Fibroblast of peridontal ligament (primary cell): ENCODE measurements at regions not wholly inside any gene's neighbourhood (a gene's known extent, or its start where the extent isn't known, plus 50 kb on each side); places are given as distances from the start of the nearest gene placed in this dataset.
"Not testable (repeated sequence)": the region's sequence is repeated elsewhere in the genome, so short reads cannot be mapped to it uniquely, and the experiment has no call there.

Source experiments
- DNase-seq: peaks from one replicate; pipeline ENCODE4 v3.0.0-alpha.2; 2010; ENCODE audit errors: extremely low read depth

DNA sequence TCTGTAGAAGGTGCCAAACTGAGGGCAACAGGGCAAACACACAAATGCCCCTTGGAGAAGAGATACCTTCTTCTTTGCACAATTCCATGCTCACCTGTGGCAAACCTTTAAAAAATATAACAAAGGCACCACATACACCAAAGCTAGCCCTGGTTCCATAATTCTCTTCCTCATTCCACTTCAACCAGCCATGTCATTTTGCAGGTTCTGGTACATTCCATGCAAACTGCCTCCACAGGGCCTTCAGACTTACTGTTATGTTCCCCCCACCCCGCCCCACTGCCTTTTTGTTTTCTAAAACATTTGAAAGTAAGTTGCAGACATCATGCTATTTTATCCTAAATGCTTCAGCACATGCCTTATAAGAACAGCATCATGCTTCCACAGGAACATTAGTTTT is 269.0 kb downstream of the NSUN3 start:
- no peak for DNase-seq

DNA sequence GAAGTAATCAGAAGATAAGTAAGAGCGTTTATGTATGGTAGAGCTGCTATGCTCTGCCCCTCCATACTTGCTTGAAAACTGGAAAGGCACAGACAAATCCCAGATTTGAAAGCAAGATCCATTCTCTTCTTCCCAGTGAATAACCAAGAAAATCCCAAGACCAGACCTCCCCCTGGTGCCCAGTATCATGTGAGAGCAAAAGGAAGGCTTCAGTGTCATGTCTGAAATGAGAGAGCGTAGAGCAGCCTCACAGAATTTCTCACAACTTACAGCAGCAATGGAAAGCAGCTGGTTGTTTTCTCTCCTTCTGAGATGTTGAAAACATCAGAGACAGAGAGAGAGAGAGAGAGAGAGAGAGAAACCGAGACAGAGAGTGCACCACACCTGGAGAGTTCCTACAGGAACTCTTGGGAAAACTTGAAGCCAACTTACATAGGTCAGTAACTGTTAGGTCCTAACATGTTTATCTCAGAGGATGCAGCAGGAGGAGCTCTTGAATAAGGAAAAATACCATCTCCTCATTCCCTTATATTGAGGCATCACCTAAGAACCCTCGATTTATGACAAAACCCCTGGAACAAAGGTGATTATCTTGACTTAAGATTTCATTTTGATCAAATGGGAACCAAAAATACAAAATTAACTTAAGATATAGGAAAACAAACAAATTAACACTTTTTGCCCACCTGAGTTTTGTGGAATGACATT is 273.3 kb downstream of the NSUN3 start:
- peak; percentile 50 for DNase-seq

DNA sequence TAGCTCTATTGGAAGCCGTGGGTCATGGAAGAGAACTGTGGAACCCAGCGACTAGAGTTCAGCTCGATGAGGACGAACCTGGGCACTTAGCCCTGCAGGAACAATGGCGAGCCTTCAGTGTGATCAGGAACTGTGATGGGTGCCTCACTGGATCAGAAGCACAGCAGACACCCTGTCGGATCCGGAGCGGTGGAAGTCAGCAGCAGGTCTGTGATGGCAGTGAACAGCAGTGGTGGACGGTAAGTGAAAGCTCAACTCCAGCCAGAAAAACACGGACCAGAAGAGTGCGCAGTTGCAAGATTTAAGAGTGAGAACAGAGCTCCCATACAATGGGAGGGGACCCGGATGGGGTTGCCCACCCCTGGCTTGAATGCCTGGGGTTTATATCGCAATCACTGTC is 282.2 kb downstream of the NSUN3 start:
- no peak for DNase-seq

DNA sequence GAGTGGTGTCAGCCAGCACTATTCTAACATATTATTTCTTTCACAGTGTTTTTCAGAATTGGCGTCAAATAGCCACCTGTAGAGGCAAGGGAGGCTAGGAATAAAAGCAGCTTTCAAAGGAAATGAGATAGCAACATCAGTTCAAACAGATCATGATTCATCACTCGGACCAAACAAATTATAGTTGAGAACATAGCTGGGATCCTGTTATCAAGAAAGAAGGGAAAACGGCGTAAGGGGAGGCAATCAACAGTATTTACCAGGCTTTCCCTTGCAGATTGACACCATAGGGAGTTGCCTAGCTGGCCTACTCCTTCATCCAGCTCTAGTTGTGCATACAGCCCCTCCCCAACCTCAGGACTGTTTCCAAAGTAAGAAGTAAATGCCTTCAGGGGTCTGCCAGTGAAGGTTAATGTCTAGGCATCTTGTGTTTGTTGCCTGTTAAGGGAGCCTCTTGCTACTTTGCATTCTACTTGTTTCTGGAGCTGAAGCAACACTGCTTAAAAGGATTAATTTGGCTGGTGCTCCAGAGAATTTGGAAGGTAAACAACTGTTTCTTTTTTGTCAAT is 286.5 kb downstream of the NSUN3 start:
- DNase-seq, result no peak

DNA sequence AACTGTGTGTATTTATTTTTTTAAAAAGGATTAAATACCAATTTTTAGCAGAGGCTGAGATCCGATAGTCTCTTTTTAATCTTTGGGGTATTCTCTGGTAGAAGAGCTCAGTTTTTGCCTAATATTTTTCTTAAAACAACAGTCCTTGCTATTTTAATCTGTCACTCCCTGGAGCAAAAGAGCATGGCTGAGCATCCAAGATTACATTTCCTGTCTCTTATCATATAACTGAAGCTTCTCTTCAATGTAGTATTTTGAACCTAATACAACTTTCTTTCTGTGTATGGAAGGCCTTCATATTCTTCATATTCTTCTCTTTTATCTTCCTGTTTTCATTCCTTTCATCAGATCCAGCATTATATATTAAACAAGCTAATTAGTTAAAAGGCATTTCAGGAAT is 293.7 kb downstream of the NSUN3 start:
- DNase-seq, result no peak

DNA sequence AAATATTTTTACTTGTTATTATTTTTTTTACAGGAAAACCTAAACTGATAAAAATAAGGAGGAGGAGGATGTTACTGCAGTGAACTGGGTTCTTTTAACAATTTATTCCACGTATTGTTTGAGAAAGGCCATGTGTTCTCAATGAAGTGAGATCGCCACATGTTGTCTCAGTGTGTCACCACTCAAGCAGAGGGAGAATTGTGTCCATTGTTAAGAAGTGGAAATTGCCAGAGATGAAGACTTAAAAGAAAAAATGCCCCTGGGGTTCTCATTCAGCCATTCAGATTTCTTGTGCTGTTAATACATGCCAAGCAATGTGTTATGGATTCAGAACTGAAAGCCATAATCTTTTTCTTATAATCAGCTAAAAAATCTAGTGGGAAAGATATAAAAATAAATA is 297.1 kb downstream of the NSUN3 start:
- DNase-seq, result no peak

DNA sequence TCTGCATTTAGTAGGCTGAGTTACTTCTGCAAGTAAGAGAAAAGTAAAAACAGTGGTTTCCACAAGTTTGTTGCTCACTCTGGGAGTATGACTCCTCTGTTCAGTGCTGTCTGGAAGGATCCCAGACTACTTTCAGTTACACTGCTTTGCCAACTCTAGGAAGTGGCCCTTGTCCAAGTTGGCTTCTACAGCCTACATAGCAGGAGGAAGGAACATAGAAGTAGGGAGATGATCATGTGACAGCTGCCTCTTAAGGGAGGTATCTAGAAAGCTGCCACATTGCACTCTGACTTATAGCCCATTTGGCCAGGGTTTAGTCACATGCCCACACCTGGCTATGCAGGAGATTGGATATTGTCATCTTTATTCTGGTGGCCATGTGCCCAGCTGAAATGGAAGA is 298.1 kb downstream of the NSUN3 start:
- DNase-seq, result no peak

DNA sequence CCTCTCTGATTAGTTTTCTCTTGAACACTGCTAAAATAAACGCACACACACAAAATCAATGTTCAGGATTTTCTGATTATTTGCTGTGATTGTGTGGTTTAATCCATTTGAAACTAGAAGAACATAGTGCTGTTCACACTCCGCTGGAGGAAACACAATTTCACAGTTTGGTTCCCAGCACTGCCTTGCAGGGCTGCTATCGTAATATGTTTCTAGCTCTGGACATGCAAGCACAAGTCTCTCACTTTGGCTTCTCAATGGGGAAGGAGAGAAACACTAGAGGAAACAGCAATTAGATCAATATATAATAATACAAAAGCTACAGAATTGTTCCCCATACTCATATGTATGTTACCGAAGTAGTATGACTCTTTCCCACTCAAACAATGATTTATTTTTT is 299.5 kb downstream of the NSUN3 start:
- no peak for DNase-seq

DNA sequence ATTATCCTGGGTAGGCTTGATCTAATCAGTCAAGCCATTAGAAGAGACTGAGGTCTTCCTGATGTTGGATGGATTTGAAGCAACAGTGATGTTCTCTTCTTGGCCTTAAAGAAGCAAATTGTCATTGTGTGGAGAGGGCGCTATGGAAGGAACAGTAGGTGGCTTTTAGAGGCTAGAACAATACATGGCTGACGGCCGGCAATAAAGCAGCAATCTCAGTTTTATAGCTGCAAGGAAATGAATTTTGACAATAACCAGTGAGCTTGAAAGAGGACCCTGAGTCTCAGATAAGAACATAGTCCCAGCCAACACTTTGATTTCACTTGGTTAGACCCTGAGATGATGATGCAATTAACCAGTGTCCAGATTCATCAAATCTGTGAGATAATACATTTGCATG is 302.1 kb downstream of the NSUN3 start:
- no peak for DNase-seq

DNA sequence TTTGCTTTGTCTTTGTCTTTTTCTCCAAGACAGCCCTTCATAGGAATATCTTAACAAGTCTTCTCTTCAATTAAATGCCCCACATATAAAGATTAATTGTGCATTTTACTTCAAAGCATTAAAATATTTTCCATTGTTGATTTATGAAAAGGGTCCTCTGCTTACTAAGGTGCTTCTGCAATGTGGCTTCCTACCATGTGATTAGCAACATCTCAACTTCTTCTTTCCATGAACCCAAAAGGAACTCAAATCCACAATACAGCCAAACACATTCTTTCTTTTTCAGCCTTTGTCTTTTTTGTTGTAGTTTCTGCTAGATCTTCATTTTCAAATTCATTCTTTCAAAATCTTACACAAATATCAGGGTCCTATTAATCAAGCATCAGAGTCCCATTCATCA is 309.2 kb downstream of the NSUN3 start:
- DNase-seq, result no peak

DNA sequence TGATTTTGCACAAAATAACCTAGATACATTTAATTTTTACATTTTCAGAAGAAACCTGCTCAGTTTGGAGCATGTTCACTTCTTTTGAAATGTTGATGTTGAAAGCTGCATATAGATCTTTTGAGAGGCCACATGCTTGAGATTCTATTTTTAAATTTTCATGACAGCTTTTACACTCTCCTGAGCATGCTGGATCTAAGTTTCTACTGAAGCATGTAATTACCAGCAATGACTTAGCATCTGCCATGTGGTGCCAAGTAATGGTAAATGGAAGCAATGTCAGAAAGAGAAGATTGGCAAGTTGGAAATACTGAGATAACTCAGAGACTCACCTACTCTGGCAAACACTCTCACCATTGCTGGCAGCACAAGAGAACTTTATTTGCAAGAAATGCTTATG is 310.6 kb downstream of the NSUN3 start:
- DNase-seq, result no peak

DNA sequence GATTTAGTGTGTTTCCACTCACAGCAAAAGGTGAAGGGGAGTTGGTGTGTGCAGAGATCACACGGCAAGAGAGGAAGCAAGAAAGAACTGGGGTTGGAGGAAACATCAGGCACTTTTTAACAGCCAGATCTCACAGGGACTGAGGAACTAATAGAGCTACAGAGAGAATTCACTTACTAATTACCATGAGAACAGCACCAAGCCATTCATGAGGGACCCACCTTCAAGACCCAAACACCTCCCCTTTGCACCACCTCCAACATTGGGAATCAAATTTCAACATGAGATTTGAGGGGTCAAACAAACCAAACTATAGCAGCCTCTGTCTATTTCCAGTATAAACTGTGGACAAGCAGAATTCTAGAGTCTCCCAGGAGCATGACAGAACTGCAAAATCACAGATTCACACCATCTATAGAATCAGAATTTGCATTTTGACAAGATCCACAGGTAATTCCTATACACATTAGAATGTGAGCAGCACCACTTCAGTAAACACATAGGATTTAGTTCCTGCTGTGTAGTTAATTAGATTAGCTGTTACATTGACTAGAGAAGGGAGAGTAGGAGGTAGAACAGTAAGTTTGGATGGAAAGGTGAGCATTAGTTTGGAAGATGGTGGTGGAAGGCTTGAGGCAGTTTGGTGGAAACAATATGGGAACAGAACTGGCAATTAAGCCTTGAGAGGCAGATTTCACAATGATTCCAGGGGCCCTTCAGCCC is 311.7 kb downstream of the NSUN3 start:
- no peak for DNase-seq

DNA sequence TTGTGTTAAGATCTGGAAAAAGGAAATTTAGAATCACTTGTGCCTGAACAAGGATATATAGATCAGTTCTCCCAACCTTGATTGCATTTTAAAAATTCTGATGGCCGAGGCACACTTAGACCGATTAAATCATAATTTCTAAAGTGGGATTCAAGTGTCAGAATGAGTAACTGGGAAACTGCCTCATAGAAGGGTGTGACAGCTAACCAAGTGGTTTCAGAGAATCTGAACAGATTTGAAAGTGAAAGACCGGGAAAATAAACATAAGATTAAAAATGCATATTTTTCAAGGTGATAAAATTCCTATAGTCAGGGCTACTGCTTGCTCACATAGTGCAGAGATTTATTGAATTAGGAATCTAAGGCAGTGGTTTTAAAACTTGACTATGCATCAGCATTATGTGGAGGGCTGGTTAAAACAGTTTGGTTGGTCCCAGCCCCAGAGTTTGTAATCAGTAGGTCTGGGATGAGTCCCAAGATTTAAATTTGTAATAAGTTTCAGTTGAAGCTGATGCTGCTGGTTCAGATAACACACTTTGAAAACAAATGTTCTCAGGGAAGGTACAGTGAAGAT is 314.3 kb downstream of the NSUN3 start:
- not testable (repeated sequence) for DNase-seq

DNA sequence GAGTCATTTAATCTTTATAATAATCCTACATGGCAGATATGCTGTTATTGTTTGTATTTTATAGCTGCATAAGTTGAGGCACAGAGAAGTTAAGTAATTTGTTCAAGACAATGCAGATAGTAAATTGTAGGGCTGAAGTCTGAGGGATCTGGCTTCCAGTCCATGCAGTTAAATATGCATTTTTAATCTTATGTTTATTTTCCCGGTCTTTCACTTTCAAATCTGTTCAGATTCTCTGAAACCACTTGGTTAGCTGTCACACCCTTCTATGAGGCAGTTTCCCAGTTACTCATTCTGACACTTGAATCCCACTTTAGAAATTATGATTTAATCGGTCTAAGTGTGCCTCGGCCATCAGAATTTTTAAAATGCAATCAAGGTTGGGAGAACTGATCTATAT is 315.0 kb downstream of the NSUN3 start:
- DNase-seq, result not testable (repeated sequence)

DNA sequence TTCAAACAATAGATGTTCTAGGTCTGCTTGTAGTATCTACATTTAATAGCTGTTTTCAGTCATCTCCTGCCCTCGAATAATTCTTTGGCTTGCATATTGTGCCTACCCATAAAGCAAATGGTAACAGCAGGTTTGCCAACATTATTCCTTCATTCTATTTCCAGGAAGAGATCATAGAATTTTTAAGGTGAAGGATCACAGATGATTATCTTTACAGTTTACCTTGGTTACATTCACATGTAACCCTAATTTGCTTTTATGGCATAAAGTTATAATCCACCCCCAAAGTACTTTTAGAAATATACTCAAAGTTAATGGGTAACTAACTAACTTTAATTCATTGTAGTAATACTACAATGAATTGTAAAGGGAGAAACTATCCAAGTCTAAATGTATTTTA is 315.5 kb downstream of the NSUN3 start:
- no peak for DNase-seq

DNA sequence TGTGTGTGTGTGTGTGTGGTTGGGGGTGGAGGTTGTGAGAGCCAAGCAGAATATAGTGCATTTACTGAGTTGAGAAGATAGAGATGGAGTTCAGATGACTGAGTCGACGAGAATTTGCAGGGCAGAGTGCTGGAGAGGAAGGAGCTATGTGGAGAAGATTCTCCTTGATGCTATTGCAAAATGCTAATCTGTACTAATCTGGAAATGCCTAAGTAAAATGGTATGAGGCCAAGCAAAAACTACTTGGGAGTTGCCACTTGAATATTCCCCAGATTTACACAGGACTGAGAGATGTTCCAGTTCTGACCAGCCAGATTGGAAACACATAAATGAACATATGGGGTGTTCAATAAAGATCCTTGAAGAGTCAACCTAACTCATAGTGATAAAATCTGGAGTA is 316.4 kb downstream of the NSUN3 start:
- DNase-seq, result no peak

DNA sequence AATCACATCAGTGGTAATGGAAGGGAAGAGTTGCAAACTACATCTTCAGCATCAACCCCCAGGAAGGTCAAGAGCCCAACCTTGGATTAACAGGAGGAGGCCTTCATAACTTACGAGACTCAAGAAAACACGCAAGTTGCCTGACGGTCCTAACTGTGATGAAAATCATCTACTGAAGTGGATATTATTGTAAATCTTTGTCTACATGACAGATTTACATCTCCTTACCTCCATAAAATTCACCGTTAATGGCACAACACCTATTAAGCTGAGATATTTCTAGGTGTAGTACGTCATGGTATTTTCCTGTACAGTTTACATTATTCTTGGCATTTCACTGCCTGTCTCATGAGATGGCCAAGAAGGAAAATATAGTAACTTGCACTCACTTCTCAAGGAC is 332.0 kb downstream of the NSUN3 start:
- no peak for DNase-seq

DNA sequence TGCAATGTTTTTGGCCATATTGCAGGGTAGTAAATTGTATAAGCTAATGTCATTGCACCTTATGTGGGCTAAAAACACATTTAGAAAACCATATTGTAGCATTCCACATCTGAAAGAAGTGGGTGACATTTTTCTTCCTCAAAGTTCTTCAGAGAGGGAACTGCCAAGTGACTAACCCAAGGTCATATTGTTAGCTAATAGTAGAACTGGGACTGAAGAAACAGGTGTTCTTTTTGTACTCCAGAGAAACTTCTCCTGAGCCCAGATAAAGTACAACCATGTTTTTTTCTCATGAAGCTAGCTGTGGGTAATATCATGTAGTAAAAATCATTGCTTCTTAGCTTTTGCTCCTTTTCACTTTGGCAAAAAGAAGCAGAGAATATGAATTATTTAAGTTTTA is 333.0 kb downstream of the NSUN3 start:
- no peak for DNase-seq

DNA sequence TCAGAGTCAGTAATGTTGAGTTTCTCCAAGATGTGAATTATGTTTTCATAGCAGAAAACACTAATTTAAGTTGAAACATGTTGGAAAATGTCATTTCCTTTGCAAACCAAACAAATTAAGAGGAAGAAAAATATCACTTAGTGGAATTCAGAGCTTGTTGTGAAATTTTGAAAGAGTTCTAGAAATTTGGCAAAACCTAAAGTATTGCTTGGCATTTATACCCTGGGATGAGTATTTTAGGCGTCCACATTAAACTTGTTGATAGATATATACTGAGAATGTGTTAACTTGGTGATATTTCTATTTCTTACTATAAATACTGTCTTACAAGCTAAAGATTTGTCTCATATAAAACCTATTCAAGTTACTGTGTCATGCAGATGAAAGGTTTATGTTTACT is 335.2 kb downstream of the NSUN3 start:
- DNase-seq, result no peak

DNA sequence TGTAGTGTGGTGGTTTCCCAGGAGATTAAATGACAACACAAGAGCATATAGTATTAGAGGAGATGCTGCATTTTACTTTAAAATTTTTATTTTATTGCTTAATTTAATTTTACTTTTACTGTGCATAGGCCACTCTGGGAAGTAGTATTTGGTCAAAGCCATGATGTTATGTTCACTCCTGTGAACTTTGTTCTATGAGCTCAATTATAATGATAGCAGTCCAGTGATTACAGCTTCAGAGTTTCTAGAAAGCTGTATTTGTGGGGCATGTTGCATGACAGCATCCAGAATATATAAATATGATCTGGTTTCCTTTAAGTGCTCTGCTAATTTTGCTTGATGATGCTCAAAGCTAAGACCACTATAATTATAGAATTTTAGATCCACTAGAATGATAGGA is 338.6 kb downstream of the NSUN3 start:
- DNase-seq, result no peak

DNA sequence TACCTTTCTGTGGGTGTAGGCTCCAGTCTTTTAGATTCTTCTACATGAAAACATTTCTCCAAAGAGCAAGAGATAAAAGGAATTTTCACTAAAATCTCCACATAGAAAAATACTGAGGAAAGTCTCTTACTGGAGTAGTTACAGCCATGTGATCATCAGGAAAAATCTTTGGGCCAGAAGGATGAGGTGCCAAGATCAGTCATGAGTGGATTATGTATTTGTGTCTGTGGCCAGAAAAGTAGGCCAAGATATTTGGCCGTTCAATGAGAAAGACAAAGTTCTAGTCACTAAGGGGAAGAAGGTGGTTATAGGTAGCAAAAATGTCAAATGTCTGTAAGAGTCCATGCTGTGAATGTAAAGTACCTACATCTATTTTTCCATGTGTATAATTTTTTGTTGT is 339.3 kb downstream of the NSUN3 start:
- no peak for DNase-seq

DNA sequence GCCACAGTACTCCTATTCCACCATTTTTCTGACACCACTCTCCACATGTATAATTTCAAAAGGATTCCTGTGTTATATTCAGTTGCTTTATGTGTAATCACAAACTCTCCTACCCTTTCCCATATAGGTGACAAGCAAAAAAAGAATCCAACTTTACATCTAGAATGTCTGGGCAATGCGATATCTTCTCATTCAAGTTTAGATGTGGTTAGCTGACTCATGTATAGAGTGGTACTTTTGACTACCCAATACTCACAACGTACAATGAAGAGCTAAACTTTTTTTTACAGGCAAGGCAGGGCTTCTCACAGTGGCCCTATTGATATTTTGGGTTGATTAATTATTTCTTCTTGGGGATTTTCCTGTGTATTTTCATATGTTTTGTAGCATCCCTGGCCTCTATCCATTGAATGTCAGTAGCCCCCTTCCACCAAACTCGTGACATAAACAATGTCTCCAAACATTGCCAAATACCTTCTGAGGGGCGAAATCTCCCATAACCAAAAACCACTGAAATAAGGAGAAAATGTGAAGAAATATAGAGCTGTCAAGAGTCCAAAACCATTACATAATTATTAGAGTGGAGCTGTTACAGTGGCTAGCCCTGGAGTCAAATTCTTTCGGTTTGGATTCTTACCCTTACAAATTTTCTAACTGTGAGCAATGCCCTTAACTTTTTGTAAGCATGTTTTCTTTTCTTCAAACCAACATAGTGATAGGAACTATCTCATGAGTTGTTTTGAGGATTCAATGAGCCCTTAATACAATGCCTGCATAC is 342.6 kb downstream of the NSUN3 start:
- peak; percentile 12 for DNase-seq
